22Rv1 (cell line): ENCODE measurements at regions not wholly inside any gene's neighbourhood (a gene's known extent, or its start where the extent isn't known, plus 50 kb on each side); places are given as distances from the start of the nearest gene placed in this dataset.

Experiments used
- CTCF ChIP-seq: fragments of 450-650 bp; IDR thresholded peaks from 2 replicates; pipeline ENCODE4 v1.5.1; 2017; ENCODE audit warnings: mild to moderate bottlenecking
- ZFX ChIP-seq: fragments of 450-650 bp; IDR thresholded peaks from 2 replicates; pipeline ENCODE4 v1.6.1; 2017; ENCODE audit warnings: antibody characterized with exemption, borderline replicate concordance

DNA sequence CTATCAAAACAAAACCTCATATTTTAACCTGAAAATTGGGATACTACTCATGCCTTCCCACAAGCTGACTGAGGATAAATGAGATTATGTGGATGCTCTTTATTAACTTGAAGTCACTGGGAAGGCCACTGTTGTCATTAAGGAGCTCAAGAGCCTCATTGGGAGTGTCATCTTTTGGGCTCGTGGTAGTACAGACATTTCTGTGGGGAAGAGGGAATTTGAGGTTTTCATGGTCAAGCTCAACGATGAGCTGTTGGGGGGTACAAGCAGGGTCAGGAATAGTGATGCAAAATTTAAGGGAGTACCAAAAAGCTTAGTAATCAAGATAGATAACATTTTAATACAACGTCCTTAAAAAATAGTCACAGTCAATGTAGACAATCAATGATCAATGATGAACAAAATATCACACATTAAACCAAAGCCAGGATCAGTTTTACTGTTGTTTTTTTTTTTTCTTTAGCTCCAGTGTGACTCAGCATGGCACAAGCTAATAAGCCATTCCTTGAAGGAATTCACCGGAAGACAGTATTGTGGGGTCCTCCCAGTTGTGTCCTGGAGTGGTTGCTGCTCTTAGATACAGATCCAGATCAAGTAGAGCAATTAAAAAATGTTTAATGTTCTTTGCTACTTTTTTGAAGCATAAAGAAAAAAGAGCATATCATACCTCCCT is 130.9 kb downstream of the C12orf75 start:
- TF ChIP-seq CTCF (no peak), ZFX (no peak)
